NCI-H146 treated with DMSO at 0.1 percent for 48 hours (cell line): ENCODE measurements at regions not wholly inside any gene's neighbourhood (a gene's known extent, or its start where the extent isn't known, plus 50 kb on each side); places are given as distances from the start of the nearest gene placed in this dataset.

ENCODE experiments used
- DNase-seq: peaks from one replicate; lab custom pipeline; 2025; ENCODE audit not compliant: unreplicated experiment; lab: John Stamatoyannopoulos, UW

GRCh38 chr14:98798099-98798498 lies 473.9 kb downstream of the BCL11B start:
- no peak for DNase-seq

GRCh38 chr14:98799891-98800290 lies 472.1 kb downstream of the BCL11B start:
- DNase-seq = no peak

GRCh38 chr14:98802044-98802443 lies 470.0 kb downstream of the BCL11B start:
- no peak for DNase-seq

- no peak for DNase-seq
Measured at GRCh38 chr14:98803196-98803595, 468.8 kb downstream of the BCL11B start.

- DNase-seq = no peak
Measured at GRCh38 chr14:98808494-98809407, 463.2 kb downstream of the BCL11B start.

- DNase-seq = no peak
Measured at GRCh38 chr14:98816195-98816594, 455.8 kb downstream of the BCL11B start.

GRCh38 chr14:98816720-98817119 lies 455.3 kb downstream of the BCL11B start:
- no peak for DNase-seq

GRCh38 chr14:98819132-98819866 lies 452.7 kb downstream of the BCL11B start:
- DNase-seq = no peak

GRCh38 chr14:98819867-98820206 lies 452.2 kb downstream of the BCL11B start:
- DNase-seq = no peak

GRCh38 chr14:98822917-98823316 lies 449.1 kb downstream of the BCL11B start:
- DNase-seq = no peak

- DNase-seq = no peak
Measured at GRCh38 chr14:98826618-98827017, 445.4 kb downstream of the BCL11B start.

- no peak for DNase-seq
Measured at GRCh38 chr14:98834119-98834518, 437.9 kb downstream of the BCL11B start.

GRCh38 chr14:98835051-98835824 lies 436.8 kb downstream of the BCL11B start:
- no peak for DNase-seq

- DNase-seq = no peak
Measured at GRCh38 chr14:98835825-98836100, 436.2 kb downstream of the BCL11B start.

- DNase-seq = no peak
Measured at GRCh38 chr14:98840091-98840490, 431.9 kb downstream of the BCL11B start.

GRCh38 chr14:98840511-98840910 lies 431.5 kb downstream of the BCL11B start:
- DNase-seq = no peak

GRCh38 chr14:98844456-98844855 lies 427.5 kb downstream of the BCL11B start:
- DNase-seq = no peak

GRCh38 chr14:98847521-98848468 lies 424.2 kb downstream of the BCL11B start:
- DNase-seq = no peak

- no peak for DNase-seq
Measured at GRCh38 chr14:98853063-98853729, 418.8 kb downstream of the BCL11B start.
